WTC11 (cell line): ENCODE measurements at regions not wholly inside any gene's neighbourhood (a gene's known extent, or its start where the extent isn't known, plus 50 kb on each side); places are given as distances from the start of the nearest gene placed in this dataset.

Experiments used
- ATAC-seq: fragments of 200-7000 bp; cut with Tn5 transposase; 2 replicates; pipeline ENCODE4 v1.10.0; 2021; ENCODE audit warnings: mild to moderate bottlenecking, moderate library complexity
- CTCF ChIA-PET: fragments of 300-600 bp; sonication (Branson Sonifier 250); formaldehyde crosslinking; loops from one replicate; lab custom pipeline; 2021; ENCODE audit warnings: antibody characterized with exemption; lab: Charles Lee
- POLR2A ChIA-PET: fragments of 350-600 bp; sonication (Branson Sonifier 250); formaldehyde crosslinking; loops from one replicate; lab custom pipeline; 2021; ENCODE audit warnings: antibody characterized with exemption; lab: Charles Lee
- DNase-seq: peaks from one replicate; pipeline ENCODE4 v3.0.0; 2021; ENCODE audit warnings: low spot score
- H3K27ac Mint-ChIP-seq: 2 replicates; pipeline ENCODE4 v1.8.0; 2021; ENCODE audit warnings: mixed read lengths
- H3K27me3 Mint-ChIP-seq: 2 replicates; pipeline ENCODE4 v1.8.0; 2021; ENCODE audit warnings: low read depth, mild to moderate bottlenecking, moderate library complexity, mixed read lengths
- H3K36me3 Mint-ChIP-seq: 2 replicates; pipeline ENCODE4 v1.8.0; 2021; ENCODE audit warnings: mixed read lengths
- H3K4me1 Mint-ChIP-seq: 2 replicates; pipeline ENCODE4 v1.8.0; 2022; ENCODE audit warnings: mixed read lengths
- H3K4me3 Mint-ChIP-seq: 2 replicates; pipeline ENCODE4 v1.8.0; 2021; ENCODE audit warnings: mild to moderate bottlenecking, moderate library complexity, mixed read lengths
- H3K9me3 Mint-ChIP-seq: 2 replicates; pipeline ENCODE4 v1.8.0; 2021; ENCODE audit warnings: mixed read lengths
- ETV6 ChIP-seq: sonication (generic); formaldehyde crosslinking; IDR thresholded peaks from 2 replicates; pipeline ENCODE4 v1.8.1; 2022; ENCODE audit warnings: mild to moderate bottlenecking, missing genetic modification reagents
- GRHL2 ChIP-seq: fragments of 250-450 bp; sonication (Bioruptor Pico); IDR thresholded peaks from 2 replicates; pipeline ENCODE4 v1.8.0; 2022; ENCODE audit warnings: mild to moderate bottlenecking, moderate library complexity; ENCODE audit not compliant: insufficient replicate concordance, severe bottlenecking
- HMGA2 ChIP-seq: fragments of 250-450 bp; sonication (Bioruptor Pico); IDR thresholded peaks from 2 replicates; pipeline ENCODE4 v1.4.0; 2021; ENCODE audit warnings: mild to moderate bottlenecking, moderate library complexity
- NFATC4 ChIP-seq: fragments of 250-450 bp; sonication (Bioruptor Pico); IDR thresholded peaks from 2 replicates; pipeline ENCODE4 v1.9.0; 2021; ENCODE audit warnings: mild to moderate bottlenecking
- PRRX2 ChIP-seq: fragments of 250-450 bp; sonication (Bioruptor Pico); IDR thresholded peaks from 2 replicates; pipeline ENCODE4 v1.8.0; 2021; ENCODE audit warnings: mild to moderate bottlenecking
- TP53 ChIP-seq: sonication (generic); formaldehyde crosslinking; IDR thresholded peaks from 2 replicates; pipeline ENCODE4 v1.8.1; 2023; ENCODE audit warnings: mild to moderate bottlenecking, missing genetic modification reagents
- ZNF317 ChIP-seq: sonication (generic); formaldehyde crosslinking; IDR thresholded peaks from 2 replicates; pipeline ENCODE4 v1.8.1; 2023; ENCODE audit warnings: low read depth, mild to moderate bottlenecking, moderate library complexity, missing genetic modification reagents, borderline replicate concordance
- ZNF416 ChIP-seq: fragments of 250-450 bp; sonication (Bioruptor Pico); IDR thresholded peaks from 2 replicates; pipeline ENCODE4 v1.9.0; 2021; ENCODE audit warnings: mild to moderate bottlenecking, inconsistent platforms
- TF ChIP-seq, protein P1 (sequence below): sonication (generic); formaldehyde crosslinking; conservative IDR thresholded peaks from 2 replicates; pipeline ENCODE4 v1.8.1; 2023; ENCODE audit warnings: mild to moderate bottlenecking, low read depth, missing genetic modification reagents, moderate library complexity
- TF ChIP-seq, protein P2 (sequence below): sonication (generic); formaldehyde crosslinking; IDR thresholded peaks from 2 replicates; pipeline ENCODE4 v1.8.1; 2023; ENCODE audit warnings: mild to moderate bottlenecking, missing genetic modification reagents
- TF ChIP-seq, protein P3 (sequence below): sonication (generic); formaldehyde crosslinking; IDR thresholded peaks from 2 replicates; pipeline ENCODE4 v1.8.1; 2023; ENCODE audit warnings: mild to moderate bottlenecking, missing genetic modification reagents, borderline replicate concordance
- TF ChIP-seq, protein P4 (sequence below): fragments of 250-450 bp; sonication (Bioruptor Pico); IDR thresholded peaks from 2 replicates; pipeline ENCODE4 v1.9.0; 2021; ENCODE audit warnings: mild to moderate bottlenecking
- TF ChIP-seq, protein P5 (sequence below): fragments of 250-450 bp; sonication (Bioruptor Pico); conservative IDR thresholded peaks from 2 replicates; pipeline ENCODE4 v1.9.0; 2021; ENCODE audit warnings: mild to moderate bottlenecking
- TF ChIP-seq, protein P6 (sequence below): sonication (generic); formaldehyde crosslinking; IDR thresholded peaks from 2 replicates; pipeline ENCODE4 v1.8.1; 2022; ENCODE audit warnings: low read depth, mild to moderate bottlenecking, moderate library complexity, missing genetic modification reagents, borderline replicate concordance
- TF ChIP-seq, protein P7 (sequence below): sonication (generic); formaldehyde crosslinking; IDR thresholded peaks from 2 replicates; pipeline ENCODE4 v1.8.0; 2022; ENCODE audit warnings: mild to moderate bottlenecking, missing genetic modification reagents

DNA sequence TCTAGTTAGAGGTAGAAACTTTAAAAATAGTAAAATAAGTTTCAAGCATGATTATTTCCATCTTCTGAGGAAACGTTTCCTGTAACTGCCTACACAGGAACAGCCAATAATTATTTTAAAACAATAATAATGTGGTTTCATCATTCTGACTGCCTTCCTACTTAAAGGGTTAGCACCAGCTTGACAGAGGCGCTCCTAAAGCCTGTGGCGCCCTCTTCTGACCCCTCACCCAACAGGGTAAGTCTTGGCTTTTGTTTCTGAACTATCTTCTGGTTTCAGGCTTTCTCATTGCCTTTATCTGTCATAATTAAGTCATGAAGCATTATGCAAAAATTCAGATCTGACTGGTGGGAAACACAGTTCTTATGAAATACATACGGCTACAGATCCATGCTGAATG lies 96.7 kb downstream of the ITM2A start:
- peak; percentile 45 for DNase-seq
- TF ChIP-seq, protein P1, sequence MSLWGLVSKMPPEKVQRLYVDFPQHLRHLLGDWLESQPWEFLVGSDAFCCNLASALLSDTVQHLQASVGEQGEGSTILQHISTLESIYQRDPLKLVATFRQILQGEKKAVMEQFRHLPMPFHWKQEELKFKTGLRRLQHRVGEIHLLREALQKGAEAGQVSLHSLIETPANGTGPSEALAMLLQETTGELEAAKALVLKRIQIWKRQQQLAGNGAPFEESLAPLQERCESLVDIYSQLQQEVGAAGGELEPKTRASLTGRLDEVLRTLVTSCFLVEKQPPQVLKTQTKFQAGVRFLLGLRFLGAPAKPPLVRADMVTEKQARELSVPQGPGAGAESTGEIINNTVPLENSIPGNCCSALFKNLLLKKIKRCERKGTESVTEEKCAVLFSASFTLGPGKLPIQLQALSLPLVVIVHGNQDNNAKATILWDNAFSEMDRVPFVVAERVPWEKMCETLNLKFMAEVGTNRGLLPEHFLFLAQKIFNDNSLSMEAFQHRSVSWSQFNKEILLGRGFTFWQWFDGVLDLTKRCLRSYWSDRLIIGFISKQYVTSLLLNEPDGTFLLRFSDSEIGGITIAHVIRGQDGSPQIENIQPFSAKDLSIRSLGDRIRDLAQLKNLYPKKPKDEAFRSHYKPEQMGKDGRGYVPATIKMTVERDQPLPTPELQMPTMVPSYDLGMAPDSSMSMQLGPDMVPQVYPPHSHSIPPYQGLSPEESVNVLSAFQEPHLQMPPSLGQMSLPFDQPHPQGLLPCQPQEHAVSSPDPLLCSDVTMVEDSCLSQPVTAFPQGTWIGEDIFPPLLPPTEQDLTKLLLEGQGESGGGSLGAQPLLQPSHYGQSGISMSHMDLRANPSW (CRISPR knock-in tag) = no peak
- TF ChIP-seq, protein P2, sequence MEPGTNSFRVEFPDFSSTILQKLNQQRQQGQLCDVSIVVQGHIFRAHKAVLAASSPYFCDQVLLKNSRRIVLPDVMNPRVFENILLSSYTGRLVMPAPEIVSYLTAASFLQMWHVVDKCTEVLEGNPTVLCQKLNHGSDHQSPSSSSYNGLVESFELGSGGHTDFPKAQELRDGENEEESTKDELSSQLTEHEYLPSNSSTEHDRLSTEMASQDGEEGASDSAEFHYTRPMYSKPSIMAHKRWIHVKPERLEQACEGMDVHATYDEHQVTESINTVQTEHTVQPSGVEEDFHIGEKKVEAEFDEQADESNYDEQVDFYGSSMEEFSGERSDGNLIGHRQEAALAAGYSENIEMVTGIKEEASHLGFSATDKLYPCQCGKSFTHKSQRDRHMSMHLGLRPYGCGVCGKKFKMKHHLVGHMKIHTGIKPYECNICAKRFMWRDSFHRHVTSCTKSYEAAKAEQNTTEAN (CRISPR knock-in tag) = no peak
- TF ChIP-seq TP53 (CRISPR knock-in tag) (no peak), NFATC4 (CRISPR knock-in tag) (no peak), GRHL2 (no peak), ZNF416 (CRISPR knock-in tag) (no peak), HMGA2 (CRISPR knock-in tag) (no peak), ZNF317 (CRISPR knock-in tag) (no peak), ETV6 (CRISPR knock-in tag) (no peak), PRRX2 (no peak)
- TF ChIP-seq, protein P3, sequence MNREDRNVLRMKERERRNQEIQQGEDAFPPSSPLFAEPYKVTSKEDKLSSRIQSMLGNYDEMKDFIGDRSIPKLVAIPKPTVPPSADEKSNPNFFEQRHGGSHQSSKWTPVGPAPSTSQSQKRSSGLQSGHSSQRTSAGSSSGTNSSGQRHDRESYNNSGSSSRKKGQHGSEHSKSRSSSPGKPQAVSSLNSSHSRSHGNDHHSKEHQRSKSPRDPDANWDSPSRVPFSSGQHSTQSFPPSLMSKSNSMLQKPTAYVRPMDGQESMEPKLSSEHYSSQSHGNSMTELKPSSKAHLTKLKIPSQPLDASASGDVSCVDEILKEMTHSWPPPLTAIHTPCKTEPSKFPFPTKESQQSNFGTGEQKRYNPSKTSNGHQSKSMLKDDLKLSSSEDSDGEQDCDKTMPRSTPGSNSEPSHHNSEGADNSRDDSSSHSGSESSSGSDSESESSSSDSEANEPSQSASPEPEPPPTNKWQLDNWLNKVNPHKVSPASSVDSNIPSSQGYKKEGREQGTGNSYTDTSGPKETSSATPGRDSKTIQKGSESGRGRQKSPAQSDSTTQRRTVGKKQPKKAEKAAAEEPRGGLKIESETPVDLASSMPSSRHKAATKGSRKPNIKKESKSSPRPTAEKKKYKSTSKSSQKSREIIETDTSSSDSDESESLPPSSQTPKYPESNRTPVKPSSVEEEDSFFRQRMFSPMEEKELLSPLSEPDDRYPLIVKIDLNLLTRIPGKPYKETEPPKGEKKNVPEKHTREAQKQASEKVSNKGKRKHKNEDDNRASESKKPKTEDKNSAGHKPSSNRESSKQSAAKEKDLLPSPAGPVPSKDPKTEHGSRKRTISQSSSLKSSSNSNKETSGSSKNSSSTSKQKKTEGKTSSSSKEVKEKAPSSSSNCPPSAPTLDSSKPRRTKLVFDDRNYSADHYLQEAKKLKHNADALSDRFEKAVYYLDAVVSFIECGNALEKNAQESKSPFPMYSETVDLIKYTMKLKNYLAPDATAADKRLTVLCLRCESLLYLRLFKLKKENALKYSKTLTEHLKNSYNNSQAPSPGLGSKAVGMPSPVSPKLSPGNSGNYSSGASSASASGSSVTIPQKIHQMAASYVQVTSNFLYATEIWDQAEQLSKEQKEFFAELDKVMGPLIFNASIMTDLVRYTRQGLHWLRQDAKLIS (CRISPR knock-in tag) = no peak
- TF ChIP-seq, protein P4, sequence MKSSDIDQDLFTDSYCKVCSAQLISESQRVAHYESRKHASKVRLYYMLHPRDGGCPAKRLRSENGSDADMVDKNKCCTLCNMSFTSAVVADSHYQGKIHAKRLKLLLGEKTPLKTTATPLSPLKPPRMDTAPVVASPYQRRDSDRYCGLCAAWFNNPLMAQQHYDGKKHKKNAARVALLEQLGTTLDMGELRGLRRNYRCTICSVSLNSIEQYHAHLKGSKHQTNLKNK = no peak
- TF ChIP-seq, protein P5, sequence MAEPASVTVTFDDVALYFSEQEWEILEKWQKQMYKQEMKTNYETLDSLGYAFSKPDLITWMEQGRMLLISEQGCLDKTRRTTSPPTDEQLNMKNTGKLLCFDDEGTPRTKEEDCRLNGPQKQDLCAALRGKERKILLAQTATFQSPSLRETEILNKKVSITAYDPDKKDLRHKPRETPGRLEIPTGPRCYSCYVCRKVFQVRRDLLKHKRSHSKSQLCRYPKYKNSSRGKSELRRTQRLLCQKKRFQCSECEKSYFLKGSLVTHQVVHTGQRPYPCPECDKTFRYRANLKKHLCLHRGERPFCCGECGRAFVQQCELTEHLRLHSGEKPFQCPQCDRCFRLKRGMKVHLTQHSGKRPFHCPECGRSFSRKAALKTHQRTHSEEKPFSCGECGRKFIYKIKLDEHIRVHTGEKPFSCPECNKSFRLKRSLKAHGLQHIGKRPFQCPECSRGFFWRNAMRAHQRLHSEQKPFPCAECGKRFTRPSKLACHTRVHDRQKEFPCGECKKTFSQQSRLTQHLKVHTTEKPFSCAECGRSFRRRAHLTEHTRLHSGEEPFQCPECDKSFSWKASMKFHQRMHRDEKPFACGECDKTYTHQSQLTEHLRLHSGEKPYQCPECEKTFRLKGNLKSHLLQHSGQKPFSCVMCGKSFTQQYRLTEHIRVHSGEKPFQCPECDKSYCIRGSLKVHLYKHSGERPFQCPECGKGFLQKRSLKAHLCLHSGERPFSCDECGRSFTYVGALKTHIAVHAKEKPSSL (CRISPR knock-in tag) = no peak
- TF ChIP-seq, protein P6, sequence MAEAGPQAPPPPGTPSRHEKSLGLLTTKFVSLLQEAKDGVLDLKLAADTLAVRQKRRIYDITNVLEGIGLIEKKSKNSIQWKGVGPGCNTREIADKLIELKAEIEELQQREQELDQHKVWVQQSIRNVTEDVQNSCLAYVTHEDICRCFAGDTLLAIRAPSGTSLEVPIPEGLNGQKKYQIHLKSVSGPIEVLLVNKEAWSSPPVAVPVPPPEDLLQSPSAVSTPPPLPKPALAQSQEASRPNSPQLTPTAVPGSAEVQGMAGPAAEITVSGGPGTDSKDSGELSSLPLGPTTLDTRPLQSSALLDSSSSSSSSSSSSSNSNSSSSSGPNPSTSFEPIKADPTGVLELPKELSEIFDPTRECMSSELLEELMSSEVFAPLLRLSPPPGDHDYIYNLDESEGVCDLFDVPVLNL (CRISPR knock-in tag) = no peak
- TF ChIP-seq, protein P7, sequence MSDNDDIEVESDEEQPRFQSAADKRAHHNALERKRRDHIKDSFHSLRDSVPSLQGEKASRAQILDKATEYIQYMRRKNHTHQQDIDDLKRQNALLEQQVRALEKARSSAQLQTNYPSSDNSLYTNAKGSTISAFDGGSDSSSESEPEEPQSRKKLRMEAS = no peak
- Mint-ChIP-seq H3K4me3 (no peak overlapping the region), H3K27me3 (no peaks in the 10 kb centered on the region), H3K4me1 (no peaks in the 10 kb centered on the region), H3K9me3 (no peaks in the 10 kb centered on the region), H3K27ac (no peak overlapping the region), H3K36me3 (no peaks in the 10 kb centered on the region)
- ATAC-seq = peak; percentile 82
- POLR2A ChIA-PET = no interaction called here
- CTCF ChIA-PET = interaction anchor here (1.4 kb wide), 1 partner anchor 674 kb away, joined by 4 read pairs; no protein-coding TSS in a partner anchor
